ENCODE measurements at regions not wholly inside any gene's neighbourhood (a gene's known extent, or its start where the extent isn't known, plus 50 kb on each side); places are given as distances from the start of the nearest gene placed in this dataset.

DNA sequence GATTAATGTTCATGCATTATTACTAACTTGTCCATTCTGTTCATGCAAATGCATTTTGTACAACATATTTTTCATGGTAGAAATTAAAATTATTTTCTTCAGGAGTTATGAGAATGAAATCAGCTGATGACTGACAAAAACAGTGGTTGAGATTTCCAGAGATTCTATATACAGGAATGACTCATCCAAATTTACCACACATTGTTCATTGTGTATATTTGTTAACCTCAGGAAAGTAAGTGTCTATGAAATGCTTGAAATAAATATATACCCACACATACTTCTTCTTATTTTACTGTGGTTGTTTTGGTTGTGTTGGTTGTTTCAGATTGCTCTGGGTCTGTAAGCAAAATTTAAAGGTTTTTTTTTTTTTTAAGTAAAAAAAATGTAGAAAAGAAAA is 108.1 kb upstream of the SP8 start:
- Histone ChIP-seq H3K36me3 (replicated peaks in 1 of 2; ENCODE audit: insufficient read depth in 1 of 2, low read depth in 2 of 2) (no peaks in the 10 kb centered on the region), H3K9me3 (no peaks in the 10 kb centered on the region), H3K4me3 (no peak overlapping the region), H3K27me3 (no peaks in the 10 kb centered on the region), H3K4me1 (no peaks in the 10 kb centered on the region), H3K27ac (no peak overlapping the region)
- ATAC-seq (no peak), DNase-seq (no peak)
- intact Hi-C loops (cut with DNase I), result no loop called here
- TF ChIP-seq POLR2A (IDR thresholded peaks at IDR 0.05) (no peak), CTCF (IDR thresholded peaks at IDR 0.05) (no peak)

GRCh38 chr7:20895563-20895962 is 108.9 kb upstream of the SP8 start:
- Histone ChIP-seq H3K4me1 (no peaks in the 10 kb centered on the region), H3K9me3 (no peaks in the 10 kb centered on the region), H3K27ac (no peak overlapping the region), H3K4me3 (no peak overlapping the region), H3K36me3 (replicated peaks in 1 of 2; ENCODE audit: insufficient read depth in 1 of 2, low read depth in 2 of 2) (no peaks in the 10 kb centered on the region), H3K27me3 (no peaks in the 10 kb centered on the region)
- DNase-seq (no peak), ATAC-seq (no peak)
- WGBS, 2 donors, result 63 to 70% methylated on average over 5 of the region's 5 CpGs
- intact Hi-C loops (cut with DNase I), result no loop called here
- no peak for TF ChIP-seq CTCF (IDR thresholded peaks at IDR 0.05)
- no peak for TF ChIP-seq POLR2A (IDR thresholded peaks at IDR 0.05)

- ATAC-seq (no peak), DNase-seq (no peak)
- no peak overlapping the region for H3K4me3 ChIP-seq
- H3K4me1 ChIP-seq, result no peaks in the 10 kb centered on the region
- no peaks in the 10 kb centered on the region for H3K27me3 ChIP-seq
- intact Hi-C loops (cut with DNase I), result no loop called here
- H3K36me3 ChIP-seq (replicated peaks in 1 of 2; ENCODE audit: insufficient read depth in 1 of 2, low read depth in 2 of 2), result no peaks in the 10 kb centered on the region
- no peak for TF ChIP-seq POLR2A (IDR thresholded peaks at IDR 0.05)
- no peak for TF ChIP-seq CTCF (IDR thresholded peaks at IDR 0.05)
- 67% methylated on average over 2 of the region's 2 CpGs for WGBS, 2 donors
- no peak overlapping the region for H3K27ac ChIP-seq
- H3K9me3 ChIP-seq, result no peaks in the 10 kb centered on the region
Measured at GRCh38 chr7:20896996-20897395, 110.3 kb upstream of the SP8 start.

DNA sequence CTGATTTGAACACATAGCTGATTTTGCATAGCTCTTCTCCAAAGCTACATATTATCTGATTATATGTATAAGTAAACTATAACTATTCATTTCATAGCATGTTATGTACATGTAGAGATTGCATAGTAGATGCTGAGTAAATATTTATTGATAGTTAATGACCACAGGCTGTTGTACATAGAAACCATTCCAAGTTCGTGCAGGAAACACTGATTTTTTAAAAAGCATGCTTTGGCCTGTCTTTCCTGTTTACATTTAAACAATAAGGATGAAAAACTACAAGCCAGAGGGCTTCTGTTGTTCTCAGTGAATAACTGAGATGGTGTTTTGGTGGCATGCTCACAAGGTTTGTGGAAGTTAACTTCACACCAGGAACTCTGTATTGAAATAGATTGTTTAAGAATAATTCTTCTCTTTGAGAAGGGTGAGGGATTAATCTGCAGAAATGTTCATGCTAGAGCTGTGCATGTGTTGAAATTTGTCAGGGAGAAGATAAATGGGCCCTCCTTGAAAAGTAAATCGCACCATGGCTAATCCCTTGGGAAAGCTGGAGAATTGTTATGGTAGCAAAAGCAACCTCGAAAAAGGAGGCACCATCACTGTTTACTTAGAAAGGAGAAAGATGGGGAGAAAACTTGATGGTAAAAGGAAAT is 120.2 kb upstream of the SP8 start:
- Histone ChIP-seq H3K27me3 (no peaks in the 10 kb centered on the region), H3K36me3 (replicated peaks in 1 of 2; ENCODE audit: insufficient read depth in 1 of 2, low read depth in 2 of 2) (no peaks in the 10 kb centered on the region), H3K27ac (no peak overlapping the region), H3K4me3 (no peak overlapping the region), H3K9me3 (no peaks in the 10 kb centered on the region), H3K4me1 (no peaks in the 10 kb centered on the region)
- DNase-seq, result no peak
- intact Hi-C loops (cut with DNase I), result no loop called here
- no peak for ATAC-seq
- TF ChIP-seq CTCF (IDR thresholded peaks at IDR 0.05) (no peak), POLR2A (IDR thresholded peaks at IDR 0.05) (no peak)
- WGBS, 2 donors, result 18 to 19% methylated on average over 3 of the region's 3 CpGs

- H3K9me3 ChIP-seq, result no peaks in the 10 kb centered on the region
- no peaks in the 10 kb centered on the region for H3K4me1 ChIP-seq
- DNase-seq (no peak), ATAC-seq (no peak)
- H3K4me3 ChIP-seq, result no peak overlapping the region
- H3K27ac ChIP-seq, result no peak overlapping the region
- 75 to 84% methylated on average over 4 of the region's 4 CpGs for WGBS, 2 donors
- no peaks in the 10 kb centered on the region for H3K27me3 ChIP-seq
- no peaks in the 10 kb centered on the region for H3K36me3 ChIP-seq (replicated peaks in 1 of 2; ENCODE audit: insufficient read depth in 1 of 2, low read depth in 2 of 2)
- intact Hi-C loops (cut with DNase I), result no loop called here
- TF ChIP-seq POLR2A (IDR thresholded peaks at IDR 0.05) (no peak), CTCF (IDR thresholded peaks at IDR 0.05) (no peak)
Measured at GRCh38 chr7:20911081-20911480, 124.4 kb upstream of the SP8 start.
